Hepatocyte (in vitro differentiated cells): ENCODE measurements at regions not wholly inside any gene's neighbourhood (a gene's known extent, or its start where the extent isn't known, plus 50 kb on each side); places are given as distances from the start of the nearest gene placed in this dataset.

Experiments
- EZH2 ChIP-seq: fragments of 200-600 bp; sonication (generic); IDR thresholded peaks from 2 replicates; pipeline ENCODE4 v1.6.1; 2016; ENCODE audit warnings: antibody characterized with exemption, mild to moderate bottlenecking, borderline replicate concordance
- TF ChIP-seq, protein P1 (sequence below): fragments of 200-600 bp; sonication (generic); IDR thresholded peaks from 2 replicates; pipeline ENCODE4 v1.5.1; 2016; ENCODE audit warnings: antibody characterized with exemption, mild to moderate bottlenecking; ENCODE audit not compliant: poor library complexity

DNA sequence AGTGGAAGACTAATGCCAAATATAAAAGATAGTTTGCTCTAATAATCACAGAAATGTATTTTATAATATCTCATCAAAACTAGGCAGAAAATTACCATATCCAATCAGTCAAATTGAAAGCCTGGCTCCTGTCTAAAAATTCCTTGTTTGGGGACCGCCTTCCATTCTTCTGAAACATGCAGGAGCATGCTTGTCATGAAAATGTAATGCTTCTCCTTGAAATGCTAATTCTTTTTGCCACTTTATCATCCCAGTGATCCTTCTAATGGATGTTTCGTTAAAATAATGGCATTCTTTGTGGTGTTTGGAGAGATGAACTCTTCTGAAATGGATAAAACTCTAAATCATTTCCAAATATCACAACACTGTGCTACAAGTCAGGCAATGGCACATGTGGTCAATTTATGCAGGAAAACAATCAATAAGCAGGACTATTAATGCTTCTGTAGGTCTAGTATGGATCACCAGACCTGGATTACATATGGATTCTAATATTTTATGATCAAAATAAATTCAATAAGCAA lies 1039.1 kb upstream of the NXPH2 start:
- TF ChIP-seq, protein P1, sequence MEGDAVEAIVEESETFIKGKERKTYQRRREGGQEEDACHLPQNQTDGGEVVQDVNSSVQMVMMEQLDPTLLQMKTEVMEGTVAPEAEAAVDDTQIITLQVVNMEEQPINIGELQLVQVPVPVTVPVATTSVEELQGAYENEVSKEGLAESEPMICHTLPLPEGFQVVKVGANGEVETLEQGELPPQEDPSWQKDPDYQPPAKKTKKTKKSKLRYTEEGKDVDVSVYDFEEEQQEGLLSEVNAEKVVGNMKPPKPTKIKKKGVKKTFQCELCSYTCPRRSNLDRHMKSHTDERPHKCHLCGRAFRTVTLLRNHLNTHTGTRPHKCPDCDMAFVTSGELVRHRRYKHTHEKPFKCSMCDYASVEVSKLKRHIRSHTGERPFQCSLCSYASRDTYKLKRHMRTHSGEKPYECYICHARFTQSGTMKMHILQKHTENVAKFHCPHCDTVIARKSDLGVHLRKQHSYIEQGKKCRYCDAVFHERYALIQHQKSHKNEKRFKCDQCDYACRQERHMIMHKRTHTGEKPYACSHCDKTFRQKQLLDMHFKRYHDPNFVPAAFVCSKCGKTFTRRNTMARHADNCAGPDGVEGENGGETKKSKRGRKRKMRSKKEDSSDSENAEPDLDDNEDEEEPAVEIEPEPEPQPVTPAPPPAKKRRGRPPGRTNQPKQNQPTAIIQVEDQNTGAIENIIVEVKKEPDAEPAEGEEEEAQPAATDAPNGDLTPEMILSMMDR = no peak
- TF ChIP-seq EZH2 = no peak
